GM13977 (cell line): ENCODE measurements at regions not wholly inside any gene's neighbourhood (a gene's known extent, or its start where the extent isn't known, plus 50 kb on each side); places are given as distances from the start of the nearest gene placed in this dataset.

ENCODE experiments used
- DNase-seq: peaks from one replicate; pipeline ENCODE4 v3.0.0; 2012; ENCODE audit warnings: low spot score
- CTCF ChIP-seq: IDR thresholded peaks from 2 replicates; pipeline ENCODE4 v1.5.1; 2012; ENCODE audit warnings: mild to moderate bottlenecking, control low read depth; ENCODE audit not compliant: insufficient read depth; ENCODE audit errors: extremely low read depth, missing control alignments
- in situ Hi-C: fragments of 300-500 bp; cut with MboI; formaldehyde crosslinking; loops from one replicate; pipeline ENCODE4 v1.12.0; 2022; ENCODE audit warnings: low sequenced_read_pairs, low pct_unique_long_range_greater_than_20kb, mixed read lengths, inconsistent platforms; ENCODE audit not compliant: unreplicated experiment

- in situ Hi-C loops: no loop called here
- no peak for DNase-seq
- no peak for TF ChIP-seq CTCF
These were observed 114.8 kb downstream of the FAM76B start for GRCh38 chr11:95674657-95675358.

GRCh38 chr11:95671768-95672167, 117.8 kb downstream of the FAM76B start:
- no peak for DNase-seq
- in situ Hi-C loops: no loop called here
- no peak for TF ChIP-seq CTCF

DNA sequence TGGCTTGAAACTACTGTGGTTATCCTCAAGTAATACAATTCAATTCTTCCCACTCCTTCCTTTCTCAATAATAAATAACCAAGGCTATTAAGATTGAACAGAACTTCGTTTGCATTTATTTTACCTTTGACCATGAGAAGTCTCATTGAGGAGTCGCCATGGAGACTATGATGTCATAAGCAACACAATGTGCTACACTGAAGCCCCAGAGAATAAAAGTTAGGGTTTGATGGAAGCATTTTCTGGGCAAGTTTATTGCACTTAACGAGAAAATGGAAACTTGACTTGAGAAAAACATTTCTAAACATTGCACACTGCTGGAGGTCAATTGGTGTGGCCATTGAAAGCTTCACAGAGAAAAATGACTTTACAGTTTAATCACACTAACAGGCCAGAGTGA, 121.5 kb downstream of the FAM76B start:
- TF ChIP-seq CTCF: no peak
- no peak for DNase-seq
- in situ Hi-C loops: no loop called here

- no peak for TF ChIP-seq CTCF
- in situ Hi-C loops: no loop called here
- no peak for DNase-seq
These were observed 128.4 kb downstream of the FAM76B start for GRCh38 chr11:95661162-95661561.

DNA sequence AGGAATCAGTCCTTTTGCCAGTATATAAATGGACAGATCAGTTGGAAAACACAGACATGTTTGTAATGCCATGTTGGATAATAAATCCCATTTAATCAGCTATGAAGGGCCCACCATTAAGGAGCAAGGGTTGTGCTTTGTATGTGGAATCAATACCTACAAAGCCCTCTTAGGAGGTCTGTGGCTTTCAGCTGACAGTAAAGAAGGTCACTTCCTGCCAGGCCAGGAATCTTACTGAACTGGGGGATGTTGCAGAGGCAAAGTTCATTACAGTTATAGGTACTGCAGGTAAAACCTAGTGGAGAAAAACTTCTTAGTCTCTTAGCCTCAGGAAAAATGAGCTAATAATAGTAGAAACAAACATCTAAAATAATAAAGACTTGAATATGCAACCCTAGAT, 129.5 kb downstream of the FAM76B start:
- in situ Hi-C loops: no loop called here
- DNase-seq: no peak
- no peak for TF ChIP-seq CTCF

DNA sequence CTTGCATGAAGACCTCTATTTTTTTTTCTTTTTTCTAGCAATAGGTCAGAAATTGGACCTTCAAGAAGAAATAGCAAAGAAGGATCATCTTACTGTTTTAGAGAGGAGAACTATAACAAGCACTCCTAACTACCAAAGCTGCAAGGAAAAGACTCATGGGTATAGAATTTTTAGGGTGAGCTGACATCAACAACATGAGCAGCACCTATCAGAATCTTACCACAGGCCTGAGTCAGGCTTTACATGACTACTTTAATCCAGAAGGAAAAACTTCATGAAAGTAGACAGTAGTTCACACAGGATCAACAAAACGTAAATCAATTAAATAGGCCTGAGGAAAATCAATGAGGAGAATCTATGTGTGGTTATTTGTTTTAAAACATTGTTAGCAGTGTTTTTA, 130.5 kb downstream of the FAM76B start:
- in situ Hi-C loops: no loop called here
- no peak for TF ChIP-seq CTCF
- no peak for DNase-seq
